NCI-H1048 (cell line): ENCODE measurements at regions not wholly inside any gene's neighbourhood (a gene's known extent, or its start where the extent isn't known, plus 50 kb on each side); places are given as distances from the start of the nearest gene placed in this dataset.
"Not testable (repeated sequence)": the region's sequence is repeated elsewhere in the genome, so short reads cannot be mapped to it uniquely, and the experiment has no call there.

Experiments
- DNase-seq: peaks from one replicate; lab custom pipeline; 2025; lab: John Stamatoyannopoulos, UW

- DNase-seq = no peak
Measured at GRCh38 chr21:31455506-31455905, 111.4 kb upstream of the TIAM1 start.

DNA sequence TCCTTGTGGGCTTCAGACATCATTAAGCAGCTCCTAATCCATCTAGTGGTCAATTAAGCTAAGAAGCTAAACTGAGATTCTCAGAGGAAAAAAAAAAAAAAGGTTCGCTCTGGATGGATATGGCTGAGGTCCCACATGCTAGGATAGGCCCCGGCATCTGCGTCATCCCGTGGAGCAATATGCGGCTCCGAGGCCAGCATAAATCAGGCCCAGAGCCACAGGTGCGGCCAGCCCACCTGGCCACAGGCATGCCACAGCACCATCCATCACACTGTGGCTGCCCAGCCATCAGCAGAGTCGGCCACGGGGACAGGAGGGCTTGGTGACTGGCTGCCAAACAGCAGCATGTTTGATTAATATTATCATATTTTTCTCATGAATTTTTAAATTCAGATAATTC, 106.9 kb upstream of the TIAM1 start:
- DNase-seq = no peak

DNA sequence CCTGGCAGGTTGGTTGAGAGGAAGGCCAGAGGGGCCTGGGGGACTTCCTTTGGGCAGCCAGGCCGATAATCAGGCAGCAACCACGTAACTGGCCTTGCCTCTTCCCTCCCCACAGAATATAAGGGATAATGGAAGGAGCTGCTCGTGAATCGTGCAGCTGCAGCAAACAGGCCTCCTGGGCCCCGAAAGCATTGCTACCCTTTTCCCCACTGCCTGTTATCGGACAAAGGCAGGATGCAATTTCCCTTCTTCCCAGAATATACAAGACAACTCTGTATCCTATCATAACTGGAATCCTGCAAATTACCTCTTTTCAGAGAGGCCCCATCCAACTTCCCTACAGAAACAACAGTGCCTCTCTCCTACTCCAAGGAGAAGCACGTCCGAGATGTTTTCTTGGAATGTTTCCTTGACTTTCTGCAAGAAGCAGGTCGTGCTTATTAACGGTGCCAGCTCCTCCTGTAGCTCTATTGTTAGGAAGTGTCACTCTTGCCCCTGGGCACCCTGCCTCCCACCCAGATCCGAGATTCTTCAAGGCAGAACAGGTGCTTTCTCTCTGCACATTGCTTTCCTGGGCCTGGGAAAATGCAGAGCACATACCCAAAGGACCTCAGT, 106.0 kb upstream of the TIAM1 start:
- no peak for DNase-seq

DNA sequence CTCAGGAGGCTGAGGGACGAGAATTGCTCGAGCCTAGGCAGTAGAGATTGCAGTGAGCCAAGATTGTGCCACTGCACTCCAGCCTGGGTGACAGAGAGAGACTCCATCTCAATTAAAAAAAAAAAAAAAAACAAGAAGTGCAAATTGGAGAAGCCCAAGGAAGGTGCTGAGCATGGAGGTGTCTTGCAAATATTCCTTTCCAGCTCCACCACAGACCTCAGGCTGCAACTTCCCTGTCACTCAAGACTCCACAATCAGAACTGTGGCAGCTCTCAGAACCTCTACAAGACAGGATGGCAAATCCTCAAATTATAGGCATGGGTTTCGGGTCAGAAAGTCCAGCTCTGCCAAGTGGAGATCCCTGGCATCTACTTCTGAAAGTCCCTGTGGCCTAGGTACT, 104.4 kb upstream of the TIAM1 start:
- DNase-seq = no peak

DNA sequence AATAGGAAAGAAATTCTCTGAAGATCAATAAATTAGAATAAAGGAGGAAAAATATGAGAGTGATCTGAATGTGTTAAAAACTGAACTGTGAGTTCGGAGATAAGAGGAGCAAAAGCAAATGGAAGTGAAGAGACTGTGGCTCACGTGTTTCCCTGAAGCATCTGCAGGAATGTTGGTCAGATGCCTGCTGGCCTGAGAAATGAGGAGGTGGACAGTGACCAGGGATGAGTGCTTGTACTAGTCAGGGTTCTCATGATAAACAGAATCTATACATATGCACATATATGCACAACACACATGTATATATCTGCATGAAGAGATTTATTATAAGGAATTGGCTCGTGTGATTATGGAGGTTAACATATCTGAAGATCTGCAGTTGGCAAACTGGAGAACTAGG, 103.4 kb upstream of the TIAM1 start:
- no peak for DNase-seq

- DNase-seq = no peak
Measured at GRCh38 chr21:31446226-31446855, 102.3 kb upstream of the TIAM1 start.

GRCh38 chr21:31445137-31445536, 101.1 kb upstream of the TIAM1 start:
- no peak for DNase-seq

DNA sequence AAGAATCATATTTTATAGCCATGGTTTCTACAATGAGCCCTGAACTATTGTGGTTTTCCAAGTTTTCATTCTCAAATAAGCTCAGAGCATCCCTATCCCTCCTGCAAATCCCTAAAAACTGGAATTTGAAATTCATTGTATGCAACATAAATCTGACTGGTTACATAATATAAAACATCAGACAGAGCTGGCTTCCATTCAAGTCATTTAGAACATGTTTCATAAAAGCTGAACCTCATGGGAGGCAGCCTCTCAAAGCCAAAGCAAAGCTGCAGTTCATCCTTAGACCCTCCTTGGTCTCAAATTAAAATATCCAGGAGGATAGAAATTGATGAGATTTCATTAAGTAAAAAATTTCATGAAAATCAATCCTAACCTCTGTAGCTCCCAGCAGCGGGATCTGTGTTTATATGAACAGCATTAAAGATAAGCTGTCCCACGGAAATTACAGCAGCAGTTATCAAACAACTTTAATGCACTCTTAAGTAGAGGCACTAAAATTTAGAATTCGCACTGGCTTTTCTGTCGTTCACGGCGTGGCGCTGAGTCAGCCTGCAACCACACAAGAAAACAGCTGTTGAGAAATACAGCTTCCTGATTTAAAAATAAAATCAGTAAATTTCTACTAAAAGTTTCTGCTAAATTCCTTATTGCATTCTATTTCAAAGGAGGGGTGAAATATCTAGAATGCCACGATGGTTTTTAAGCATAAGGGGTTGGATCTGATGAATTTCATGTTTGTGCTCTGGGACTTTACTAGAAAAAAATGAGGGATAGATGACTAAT, 99.9 kb upstream of the TIAM1 start:
- DNase-seq = no peak

GRCh38 chr21:31442339-31442738, 98.3 kb upstream of the TIAM1 start:
- no peak for DNase-seq

DNA sequence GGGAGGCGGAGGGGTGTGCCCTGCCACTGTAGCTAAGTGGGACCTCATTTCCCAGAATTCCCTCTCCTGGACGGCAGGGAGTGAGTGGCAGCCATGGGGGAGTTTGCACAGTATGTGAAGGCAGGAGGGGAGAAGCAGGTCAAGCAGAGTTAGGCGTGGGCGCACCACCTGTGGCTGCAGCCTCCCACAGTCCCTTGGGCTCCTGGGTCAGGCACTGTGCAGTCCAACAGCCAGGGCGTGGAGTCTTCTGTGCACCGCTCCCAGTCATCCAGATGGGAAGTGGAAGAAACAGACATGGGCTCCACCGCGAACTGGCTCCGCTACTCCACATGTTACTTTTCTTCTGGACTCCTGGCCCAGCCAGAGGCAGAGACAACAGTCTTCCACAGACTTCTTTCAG, 85.4 kb upstream of the TIAM1 start:
- DNase-seq = no peak

GRCh38 chr21:31426235-31426797, 82.3 kb upstream of the TIAM1 start:
- no peak for DNase-seq

DNA sequence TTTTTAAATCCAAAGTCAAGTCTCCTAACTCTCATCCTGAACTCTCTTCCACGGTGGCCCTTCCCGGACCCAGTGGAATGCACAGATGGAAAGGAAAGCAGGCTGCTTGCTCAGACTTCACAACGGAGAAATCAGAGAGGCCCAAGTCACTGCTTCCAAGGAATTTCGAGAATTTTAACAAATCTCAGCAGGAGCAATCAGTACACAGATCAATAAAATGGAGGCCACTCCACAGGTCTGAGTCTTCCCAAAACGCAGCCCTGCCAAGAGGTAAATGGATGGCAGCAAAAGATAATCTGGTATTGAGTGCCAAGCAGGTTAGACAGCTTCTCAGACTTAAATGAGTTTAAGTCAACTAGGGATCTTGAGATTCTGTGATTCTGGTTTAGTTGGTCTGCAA, 81.1 kb upstream of the TIAM1 start:
- DNase-seq = no peak

DNA sequence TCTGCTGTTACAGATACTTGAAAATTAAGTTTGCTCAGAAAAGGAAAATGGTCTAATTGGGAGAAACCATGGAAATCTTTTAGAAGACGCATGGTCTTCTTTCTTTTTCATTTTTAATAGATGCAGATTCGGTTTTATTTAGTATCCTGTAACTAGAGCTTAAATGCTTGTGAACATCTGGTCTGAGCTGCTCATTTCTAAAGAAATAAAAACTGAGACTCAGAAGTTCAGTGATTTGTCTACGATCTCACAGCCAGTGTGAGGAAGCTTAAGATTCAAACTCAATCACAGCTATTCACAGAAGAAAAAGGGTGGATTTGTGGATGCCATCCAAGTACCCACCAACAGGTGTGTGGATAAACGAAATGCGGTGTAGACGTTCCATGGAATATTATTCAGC, 80.0 kb upstream of the TIAM1 start:
- DNase-seq = no peak

DNA sequence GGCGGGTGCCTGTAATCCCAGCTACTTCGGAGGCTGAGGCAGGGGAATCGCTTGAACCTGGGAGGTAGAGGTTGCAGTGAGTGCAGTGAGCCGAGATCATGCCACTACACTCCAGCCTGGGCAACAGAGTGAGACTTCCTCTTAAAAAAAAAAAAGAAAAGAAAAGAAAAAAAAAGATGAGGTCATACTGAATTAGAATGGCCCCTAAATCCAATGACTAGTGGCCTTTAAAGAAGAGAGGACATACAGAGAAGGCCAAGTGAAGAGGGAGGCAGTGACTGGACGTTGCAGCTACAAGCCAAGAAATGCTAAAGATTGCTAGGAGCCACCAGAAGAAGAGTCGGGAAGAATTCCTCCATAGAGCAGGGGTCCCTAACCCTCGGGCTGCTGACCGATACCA, 76.9 kb upstream of the TIAM1 start:
- no peak for DNase-seq

DNA sequence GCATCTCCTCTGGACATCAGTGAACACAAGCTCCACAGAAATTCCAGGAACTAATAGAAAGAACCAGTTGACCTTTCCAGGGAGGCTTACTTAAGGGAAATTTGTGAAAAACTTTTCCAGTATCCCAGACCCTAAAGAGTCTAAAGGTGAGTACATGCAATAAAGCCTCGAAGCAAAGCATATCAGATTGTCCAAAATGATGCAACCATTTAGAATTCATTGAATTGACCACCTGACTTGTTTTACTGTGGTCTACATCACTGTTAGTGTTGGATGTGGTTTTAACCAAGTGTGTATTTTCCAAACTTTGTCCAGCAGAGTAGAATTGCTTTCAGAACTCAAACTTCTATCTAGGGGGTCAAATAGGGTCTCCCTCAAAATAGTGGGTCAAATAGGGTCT, 76.3 kb upstream of the TIAM1 start:
- DNase-seq = no peak

DNA sequence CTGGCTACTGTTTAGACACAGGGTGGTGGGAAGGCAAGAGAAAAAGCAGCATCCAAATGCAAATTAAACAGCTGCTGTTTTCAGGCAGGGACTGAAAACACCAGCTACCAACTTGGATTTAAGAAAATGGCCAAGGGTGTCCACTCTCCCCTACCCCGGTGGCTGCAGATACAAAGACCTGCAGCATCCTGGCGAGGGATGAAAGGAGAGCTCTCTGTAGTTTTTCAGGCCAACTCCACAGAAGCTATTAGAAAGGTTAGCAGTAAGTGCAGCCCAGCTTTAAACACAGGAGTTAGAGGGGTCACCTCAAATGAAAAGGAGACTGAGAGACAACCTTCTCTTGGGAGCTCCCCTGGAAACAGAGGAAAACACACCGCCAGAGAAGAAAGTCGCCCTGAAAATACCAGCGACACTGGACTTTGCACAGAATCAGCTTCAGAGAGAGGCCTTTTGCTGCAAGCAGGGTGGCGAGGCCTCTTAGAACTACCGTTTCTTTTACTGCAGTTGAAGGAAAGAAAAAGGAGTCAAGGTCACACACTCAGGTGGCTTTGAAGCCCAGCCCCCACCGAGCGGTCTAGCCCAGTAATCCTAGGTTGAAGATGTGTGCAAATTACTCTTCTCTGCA, 74.4 kb upstream of the TIAM1 start:
- no peak for DNase-seq

DNA sequence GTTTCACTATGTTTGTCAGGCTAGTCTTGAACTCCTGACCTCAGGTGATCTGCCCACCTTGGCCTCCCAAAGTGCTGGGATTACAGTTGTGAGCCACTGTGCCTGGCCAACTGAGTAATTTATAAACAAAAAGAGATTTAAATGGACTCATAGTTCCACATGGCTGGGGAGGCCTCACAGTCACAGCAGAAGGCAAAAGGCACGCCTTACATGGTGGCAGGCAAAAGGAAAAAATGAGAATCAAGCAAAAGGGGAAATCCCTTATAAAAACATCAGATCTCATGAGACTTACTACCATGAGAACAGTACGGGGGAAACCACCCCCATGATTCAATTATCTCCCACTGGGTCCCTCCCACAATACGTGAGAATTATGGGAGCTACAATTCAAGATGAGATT, 73.2 kb upstream of the TIAM1 start:
- not testable (repeated sequence) for DNase-seq

- DNase-seq = no peak
Measured at GRCh38 chr21:31416465-31416864, 72.4 kb upstream of the TIAM1 start.

DNA sequence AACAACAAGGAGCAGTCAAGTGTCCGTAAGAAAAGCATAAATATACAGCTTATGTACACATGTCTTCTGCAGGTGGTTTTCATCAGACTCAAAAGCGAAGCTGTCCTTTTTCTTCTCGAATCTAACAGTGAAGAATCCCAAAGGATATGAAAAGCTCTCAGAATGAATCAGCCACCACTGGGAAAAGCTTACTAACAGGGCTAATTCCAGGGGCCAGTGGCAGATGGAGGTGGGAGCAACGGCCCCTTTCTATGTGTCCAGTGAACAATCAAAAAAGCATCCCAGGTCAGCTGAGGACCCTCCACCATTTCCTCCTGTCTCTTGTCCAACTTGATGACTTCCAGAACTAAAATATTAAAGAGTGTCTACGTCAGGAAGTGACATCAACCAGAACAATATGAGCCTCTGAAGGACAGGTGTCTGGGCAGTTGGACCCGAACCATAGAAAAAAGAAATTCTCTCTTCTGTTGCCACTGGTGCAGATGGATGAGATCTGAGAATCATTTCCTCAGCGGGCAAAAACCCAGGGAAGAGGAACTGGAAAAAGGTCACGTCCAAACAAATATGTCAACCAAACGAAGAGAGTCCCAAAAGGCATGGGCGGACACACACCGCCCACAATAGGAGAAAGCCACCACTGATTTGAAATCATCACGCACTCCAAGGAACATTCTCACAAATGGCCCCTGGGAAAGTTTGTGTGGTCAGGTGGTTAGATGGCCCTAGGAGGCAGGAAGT, 70.4 kb upstream of the TIAM1 start:
- DNase-seq = no peak

- no peak for DNase-seq
Measured at GRCh38 chr21:31413698-31414097, 69.6 kb upstream of the TIAM1 start.

DNA sequence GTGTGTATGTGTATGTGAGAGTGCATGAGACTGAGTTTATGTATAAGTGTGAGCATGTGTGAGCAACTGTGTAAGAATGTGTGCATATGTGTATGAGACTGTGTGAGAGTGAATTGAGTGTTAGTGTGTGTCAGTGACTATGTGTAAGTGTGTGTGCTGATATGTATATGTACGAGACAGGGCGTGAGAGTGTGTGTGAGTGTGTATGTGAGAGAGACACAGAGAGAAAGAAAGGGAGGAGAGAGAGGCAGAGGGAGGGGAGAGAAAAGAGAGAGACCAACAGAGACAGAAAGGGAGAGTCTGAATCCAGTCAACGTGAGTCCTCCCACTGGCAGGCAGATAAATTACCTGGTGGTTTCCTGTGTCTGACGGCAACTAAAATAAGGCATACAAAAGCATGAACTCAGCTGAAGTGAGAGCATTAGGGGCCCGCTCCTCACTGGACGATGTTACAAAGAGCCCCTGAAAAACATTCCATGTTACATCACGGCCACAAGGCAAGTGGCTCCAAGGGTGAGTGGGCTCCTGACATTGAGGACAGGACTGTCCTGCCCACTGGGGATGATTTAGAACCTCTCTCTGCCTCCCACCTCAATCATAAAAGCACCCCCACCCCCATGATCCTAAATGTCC, 66.6 kb upstream of the TIAM1 start:
- DNase-seq = no peak
